DMS153 treated with DMSO at 0.1 percent for 48 hours (cell line): ENCODE measurements at regions not wholly inside any gene's neighbourhood (a gene's known extent, or its start where the extent isn't known, plus 50 kb on each side); places are given as distances from the start of the nearest gene placed in this dataset.

Experiments
- DNase-seq: peaks from one replicate; lab custom pipeline; 2025; ENCODE audit not compliant: unreplicated experiment; lab: John Stamatoyannopoulos, UW

DNA sequence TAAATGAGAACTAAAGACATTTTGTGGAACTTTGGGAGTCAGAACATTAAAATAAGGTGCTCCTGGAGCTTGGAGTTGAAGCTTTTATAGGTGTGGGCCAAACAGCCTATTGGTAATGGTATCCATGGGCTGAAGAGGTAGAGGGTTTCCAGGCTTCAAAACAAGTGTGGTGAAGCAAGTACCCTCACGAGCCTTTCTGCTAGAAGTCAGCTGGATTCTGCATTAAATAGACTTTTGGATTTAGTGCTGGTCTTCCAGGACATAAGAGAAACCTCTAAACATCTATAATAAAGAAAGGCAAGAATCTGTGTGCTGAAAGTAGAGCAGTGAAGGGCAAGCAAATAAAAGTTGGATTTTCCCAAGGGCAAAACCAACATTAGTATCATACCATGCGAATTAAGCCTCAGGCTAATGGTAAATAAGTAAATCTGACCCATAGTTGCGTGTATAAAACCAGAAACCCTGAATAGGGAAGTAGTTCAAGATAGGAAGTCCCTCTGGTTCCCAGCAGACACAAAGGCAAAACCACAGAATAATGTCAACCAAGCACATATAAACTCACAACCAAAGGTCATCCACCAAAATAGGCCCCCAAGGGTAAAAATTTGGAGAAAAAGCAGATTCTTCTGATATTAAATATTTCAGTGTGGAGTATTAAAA is 306.3 kb downstream of the TLE4 start:
- DNase-seq: no peak

DNA sequence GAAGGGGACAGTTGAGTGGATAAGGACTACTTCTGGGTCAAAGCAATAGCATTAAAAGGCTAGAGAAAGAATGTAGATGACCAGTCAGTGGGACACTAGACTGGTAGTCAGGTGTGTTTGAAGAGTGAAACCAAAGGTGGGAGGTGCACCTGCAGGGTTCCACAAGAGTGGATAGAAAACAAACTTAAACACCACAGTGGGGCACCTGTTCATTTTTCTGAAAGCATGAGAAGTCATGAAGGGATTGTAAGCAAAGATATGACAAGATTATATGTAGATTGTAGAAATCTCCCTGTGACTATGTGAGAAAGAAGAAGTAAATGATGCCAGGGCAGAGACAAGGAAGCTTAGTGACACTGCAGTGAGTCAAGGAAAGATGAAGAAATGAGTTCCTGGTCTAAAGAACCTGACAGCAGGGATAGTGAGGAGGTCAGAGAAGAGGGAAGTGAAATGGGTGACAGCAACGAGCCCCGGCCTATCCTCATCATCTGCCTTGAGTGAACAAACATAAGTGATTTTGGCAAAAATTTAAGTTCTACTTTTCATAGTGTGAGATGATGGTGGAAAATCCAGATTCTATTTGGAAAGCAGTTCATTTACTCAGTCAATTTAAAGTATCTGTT is 296.9 kb downstream of the TLE4 start:
- DNase-seq: no peak

DNA sequence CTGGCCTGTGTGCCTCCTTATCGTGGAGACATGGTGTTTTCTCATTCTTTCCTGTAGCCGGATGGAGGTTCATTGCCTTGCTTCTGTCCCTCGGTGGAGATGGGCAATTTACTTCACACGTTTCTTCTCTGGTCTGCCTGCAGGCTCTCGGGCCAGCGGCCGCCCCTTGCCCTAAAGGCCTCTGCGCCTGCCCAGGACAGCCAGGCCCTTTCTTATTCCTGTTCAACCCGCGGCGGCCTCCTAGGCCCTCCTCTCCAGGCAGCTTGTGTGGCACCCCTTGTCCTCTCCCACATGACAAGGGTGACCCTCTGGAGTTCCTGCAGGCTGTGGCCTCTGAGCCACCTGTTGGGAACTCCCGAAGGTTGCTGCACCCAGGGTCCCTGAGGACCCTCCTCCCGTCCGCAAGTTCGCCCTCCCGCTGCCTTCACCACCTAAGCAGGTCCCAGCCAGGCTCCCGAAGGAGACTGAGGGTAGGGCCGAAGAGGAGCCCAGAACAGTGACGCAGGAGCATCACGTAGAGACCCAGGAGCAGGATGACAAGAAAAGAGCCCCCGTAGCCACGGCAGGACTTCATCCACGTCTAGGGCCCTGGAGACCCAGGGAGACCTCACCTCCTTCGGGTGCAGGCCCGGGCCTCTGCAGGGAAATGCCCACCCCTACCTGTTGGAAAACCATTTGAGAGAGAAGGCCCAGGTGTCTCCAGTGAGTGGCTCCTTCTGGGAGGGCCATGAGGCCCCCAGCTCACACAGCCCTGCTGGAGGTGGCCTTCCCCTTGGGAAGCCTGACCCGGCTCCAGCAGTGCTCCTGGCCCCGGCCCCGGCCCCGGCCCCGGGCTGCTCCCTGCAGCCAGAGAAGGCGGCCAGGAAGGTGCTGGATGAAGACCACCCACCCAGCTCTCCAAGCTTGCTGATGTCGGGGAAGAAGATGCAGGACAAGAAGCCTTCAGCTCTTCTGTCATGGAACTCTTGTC is 291.4 kb downstream of the TLE4 start:
- DNase-seq: no peak

DNA sequence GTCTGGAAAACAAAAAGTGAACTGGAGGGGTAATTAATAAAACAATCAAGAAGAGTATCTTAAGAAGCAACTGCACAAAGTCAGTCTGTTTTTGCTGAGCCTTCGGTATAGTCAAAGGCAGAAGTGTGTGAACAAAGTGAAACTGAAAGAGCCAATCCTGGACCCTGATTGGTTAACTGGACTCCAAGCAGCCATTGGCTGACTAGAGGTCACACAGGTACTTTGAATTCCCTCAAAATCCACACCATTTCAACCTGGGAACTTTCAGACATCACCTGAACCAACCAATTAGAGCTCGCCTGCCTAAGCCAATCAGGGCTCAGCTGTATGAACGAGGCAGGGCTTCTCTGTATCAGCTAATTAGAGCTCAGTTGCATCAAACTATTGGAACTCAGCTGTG is 286.7 kb downstream of the TLE4 start:
- DNase-seq: no peak

DNA sequence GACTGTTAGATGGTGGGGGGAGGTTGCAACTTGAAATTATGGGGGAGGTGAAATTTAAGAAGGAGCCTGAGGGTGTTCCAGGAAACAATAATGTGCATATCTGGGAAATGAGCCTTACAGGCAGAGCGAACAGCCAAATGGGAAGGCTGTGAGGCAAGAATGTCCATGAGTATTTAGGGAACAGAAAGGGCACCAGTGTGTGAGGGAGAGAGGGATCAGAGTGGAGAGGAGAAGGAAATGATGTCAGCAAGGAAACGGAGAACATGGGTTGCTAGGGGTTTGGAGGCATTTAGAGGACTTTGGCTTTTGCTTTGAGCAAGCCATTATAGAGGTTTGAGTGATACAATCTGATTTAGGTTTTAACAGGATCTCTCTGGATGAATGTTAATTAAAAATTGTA is 285.4 kb downstream of the TLE4 start:
- DNase-seq: no peak

DNA sequence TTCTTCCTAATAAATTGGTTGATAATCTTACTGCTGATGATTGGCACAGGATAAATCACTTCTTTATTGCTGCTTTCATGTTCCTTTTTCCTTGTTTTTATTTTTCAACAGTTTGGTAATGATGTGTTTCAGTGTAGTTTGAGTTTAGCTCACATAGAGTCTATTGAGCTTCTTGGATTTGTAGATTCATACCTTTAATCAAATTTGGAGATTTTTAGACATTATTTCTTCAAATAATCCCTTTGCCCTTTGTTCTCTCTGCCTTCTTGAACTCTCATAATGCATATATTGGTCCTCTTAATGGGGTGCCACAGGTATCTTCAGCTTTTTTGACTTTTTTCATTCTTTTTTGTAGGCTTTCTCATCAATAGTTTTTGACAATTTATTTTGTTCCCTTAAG is 275.3 kb downstream of the TLE4 start:
- no peak for DNase-seq

DNA sequence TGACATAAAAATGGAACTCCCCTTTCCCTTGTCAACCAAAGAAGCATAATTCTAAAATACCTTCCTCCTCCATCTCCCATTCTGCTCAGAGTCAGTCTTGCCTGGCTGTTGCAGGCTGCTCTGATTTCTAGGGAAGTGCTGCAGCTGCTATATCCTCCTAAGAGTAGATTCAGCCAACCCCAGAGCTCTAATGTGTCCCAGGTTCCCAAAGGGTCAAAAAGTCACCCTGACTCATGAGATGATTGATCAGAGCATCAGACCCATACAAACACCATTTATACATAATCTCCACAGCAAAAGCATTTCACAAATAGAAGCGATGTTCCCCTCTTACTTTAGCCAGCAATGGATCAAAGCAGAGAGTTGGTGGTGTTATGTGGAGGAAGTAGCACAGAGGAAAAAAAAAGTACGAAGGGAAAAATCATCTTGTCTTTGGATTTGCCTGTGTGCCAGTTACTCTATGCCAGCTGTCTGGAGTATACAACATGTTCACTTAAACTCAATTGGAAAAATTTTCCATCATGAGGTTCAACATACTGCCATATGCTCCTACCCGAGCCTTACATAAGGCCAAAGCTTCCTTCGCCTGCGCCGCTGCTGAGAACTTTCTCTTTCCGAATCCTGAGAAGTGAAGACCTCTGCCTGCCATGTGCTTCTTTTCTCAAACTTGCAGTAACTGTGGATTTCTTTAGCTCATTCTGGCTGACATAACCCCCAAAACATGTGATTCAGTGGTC is 258.0 kb downstream of the TLE4 start:
- no peak for DNase-seq

DNA sequence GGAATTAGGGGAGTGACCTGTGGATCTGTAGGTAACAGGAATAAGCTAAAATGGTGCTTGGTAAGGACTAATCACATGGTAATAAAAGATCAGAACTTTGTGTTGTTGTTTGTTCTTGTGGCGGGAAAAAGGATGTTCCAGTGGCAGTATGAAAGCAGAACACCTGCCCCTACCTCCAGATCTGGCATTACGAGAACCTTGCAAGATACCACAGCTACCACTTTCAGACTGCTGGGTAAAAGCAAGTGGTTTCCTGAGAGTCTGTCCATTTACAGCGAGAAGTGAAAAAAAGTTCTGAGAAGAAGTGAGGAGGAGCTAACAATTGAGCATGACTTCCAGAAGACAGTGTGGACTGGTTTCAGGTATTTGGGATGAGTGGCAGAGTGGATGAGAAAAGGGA is 252.5 kb downstream of the TLE4 start:
- DNase-seq: no peak

DNA sequence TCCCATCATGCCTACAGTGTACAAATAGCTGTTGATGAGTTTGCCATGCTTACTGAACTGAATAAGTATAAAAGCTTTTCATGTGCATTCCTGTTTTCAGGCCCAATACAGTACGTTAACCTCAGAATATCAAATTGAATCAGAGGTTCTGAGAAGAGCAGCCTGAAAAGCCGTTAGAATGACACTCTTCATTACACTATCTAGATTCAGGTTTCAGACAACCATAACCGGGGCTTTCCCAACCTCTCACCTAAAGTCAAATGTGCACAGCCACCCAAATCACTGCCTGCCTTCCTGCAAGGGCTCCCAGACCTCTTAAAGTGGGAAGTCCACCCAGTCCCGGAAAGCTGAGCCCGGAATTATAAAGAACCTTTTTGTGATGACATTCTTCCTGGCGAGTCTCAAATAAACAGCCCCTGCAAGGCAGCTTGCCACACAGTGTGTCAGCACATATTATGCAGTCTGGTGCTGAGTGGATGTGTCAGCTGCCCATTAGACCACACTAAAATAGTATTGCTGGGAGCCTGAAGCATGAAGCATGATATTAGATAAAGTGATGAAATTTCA is 245.8 kb downstream of the TLE4 start:
- no peak for DNase-seq

DNA sequence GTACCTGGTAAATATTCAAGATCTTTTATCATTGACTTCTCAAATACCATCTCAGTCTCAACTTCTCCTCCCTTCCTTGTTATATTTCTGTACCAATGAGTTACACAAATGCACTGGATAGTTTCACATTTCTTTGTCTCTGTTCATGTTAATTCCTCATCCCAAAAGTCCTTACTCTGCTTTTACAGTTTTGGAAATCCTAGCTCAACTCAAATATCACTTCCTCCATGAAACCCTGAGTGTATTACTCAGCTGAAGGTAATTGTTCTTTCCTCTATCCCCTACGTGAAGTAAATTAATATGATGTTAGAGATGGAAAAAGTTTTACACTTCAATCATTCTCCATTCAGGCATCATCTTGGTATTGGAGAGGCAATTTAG is 241.5 kb downstream of the TLE4 start:
- no peak for DNase-seq

DNA sequence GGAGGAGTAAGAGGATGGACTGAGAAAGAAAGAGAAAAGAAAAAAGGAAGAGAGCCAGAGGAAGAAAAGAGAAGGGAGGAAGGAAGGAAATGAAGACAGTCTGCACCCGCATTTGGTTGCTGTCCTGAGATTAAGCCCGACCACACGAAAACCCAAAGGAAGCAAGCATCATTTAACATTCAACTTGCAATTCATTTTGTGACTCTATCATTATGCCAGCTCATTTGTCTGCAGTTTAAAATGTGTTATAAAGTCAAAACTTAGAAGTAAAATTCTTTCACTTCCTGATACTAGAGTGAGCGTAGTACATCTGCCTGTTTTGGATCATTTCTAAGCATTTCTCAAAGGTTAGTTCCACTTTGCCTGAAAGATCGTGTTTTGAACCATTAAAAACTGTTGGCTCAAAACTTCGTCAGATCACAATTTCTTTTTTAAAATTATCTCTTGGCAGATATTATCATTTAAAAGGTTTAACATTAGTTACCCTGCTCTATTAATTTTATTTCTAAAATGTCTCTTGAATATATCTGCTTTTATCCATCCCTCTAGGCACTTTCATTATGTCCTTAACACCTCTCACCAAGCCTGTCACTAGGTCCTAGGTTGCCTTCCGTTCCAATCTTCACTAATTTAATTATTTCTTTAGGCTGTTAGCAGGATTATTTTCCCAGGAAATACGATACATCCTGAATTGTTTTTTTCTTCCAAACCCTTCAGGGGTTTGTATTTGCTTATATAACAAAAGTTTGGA is 240.9 kb downstream of the TLE4 start:
- DNase-seq: no peak

DNA sequence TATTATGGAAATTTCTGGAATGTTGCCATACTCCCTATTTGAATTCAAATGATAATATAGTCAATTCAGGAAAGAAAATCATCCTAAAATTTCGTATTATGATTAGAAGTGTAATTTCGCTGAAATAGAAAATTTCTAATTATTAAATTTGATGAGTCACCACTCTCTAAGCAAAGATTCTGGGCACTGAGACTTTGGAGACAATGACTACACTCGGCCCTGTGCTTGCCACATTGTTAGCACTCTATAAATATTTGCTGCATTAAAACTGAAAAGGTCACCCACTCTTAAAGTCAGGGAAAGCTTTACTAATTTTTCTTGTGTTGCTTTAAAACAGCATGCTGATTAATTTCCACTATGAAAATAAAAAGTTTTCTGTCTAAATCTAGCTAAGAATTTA is 240.3 kb downstream of the TLE4 start:
- no peak for DNase-seq

DNA sequence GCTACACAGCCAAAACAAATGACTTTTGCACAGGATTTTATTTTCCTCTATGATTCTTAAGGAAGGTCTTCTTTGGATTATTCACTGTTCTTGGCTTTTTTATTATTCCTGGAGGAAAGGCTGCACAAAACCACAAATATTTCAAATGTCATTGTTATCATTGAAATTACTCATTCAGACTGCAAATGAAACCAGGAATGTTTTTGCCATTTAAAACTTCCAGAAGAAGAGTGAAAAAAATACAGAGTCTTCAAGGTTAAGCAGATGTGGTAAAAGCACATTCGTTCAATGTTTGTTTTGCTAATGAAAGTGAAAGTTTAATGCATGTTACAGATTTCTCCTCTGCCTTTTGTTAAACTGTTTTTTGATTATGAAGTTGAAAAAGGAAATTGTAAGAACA is 238.2 kb downstream of the TLE4 start:
- DNase-seq: no peak

DNA sequence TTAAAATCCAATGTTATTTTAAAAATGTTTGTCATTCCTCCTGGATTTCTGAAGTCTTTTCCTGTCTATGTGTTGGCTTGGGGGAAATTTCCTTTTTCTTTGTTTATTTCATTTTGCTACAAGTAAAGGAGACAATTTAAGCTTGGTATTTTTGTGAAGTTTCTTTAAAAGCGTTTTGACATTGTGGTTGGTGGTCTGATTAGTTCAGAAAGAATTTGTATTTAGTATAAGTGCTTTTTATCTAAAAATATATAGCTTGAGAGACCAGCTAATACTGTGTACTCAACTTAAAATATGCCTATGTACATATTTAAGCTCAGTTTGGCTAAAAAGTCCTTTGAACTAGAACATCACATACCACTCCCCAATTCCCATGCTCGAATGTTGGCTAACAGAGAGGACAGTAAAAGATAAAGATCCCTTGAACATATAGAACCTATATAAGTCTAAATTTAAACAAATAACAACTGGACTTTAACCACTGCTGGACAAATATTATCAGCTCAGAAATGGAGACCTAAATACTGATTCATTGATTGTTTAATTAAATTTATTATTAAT is 237.6 kb downstream of the TLE4 start:
- DNase-seq: no peak

DNA sequence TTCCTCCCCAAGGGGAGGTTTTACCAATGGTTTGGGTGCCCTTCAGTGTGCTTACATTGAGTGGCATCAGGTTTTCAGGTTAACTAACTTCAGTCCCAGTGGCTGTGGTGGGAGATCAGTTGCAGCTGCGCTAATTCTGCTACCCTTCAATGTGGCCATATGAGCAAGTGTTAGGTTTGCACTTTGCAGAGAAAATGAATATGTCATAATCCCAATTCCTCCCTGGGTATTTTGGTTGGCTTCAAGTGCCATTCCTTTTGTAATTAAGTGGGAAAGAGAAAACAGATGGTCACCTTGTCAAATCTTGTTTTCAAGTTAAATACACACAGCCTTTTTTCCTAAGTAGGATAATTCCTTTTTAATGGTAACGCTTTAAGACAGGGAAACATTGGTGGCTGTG is 236.2 kb downstream of the TLE4 start:
- no peak for DNase-seq

DNA sequence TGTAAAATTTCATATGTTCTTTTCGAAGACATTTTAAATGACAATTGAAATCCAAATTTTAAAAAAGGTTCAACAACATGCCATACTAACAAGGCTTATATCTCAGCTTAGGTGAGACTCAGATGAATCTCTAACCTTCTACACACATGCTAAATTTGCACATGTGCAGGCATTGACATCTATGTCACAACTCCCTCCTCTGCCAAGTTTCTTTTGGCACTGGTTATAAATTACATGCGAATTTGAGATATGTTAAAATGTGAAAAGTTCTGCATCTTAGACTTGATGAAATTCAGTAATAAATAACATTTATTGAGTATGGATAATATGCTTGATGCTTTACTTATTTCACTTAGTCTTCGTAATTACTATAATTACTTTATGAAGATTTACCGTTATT is 234.3 kb downstream of the TLE4 start:
- DNase-seq: no peak

DNA sequence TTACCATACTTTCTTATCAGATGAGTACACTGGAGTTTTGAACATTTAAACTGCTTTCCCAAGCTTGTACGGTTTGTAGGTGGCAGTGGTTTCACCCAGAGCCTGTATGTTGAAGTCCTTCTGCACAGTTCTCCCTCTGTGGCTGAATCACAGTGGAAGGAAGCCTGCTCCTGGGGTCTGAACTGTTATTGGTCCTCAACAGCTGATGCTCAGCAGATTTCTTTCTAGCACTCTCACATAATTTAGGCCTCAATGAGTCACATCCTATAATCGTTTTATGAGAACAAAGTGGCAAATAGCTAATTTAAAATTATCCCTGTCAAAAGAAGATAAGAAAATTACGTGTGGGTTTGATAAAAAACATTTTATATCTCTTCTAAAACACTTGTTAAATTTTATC is 229.7 kb downstream of the TLE4 start:
- no peak for DNase-seq

DNA sequence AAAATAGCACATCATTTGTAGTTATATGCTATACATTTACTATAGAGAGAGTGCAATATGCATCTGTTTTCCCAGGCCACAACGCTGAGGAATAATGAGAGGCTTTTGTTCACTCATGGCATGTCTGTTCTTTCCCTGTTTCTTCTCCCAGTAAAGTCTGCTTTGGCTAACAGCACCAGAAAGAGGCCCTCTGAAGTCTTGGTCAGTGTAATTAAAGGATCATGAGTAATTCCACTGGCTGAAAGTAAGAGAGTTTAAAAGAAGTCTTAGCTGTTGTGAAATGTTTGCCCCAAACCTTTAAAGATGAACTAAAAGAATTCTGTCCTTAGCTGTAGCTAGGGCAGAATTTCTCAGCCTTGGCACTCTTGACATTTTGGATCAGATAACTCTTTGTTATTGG is 228.8 kb downstream of the TLE4 start:
- no peak for DNase-seq

DNA sequence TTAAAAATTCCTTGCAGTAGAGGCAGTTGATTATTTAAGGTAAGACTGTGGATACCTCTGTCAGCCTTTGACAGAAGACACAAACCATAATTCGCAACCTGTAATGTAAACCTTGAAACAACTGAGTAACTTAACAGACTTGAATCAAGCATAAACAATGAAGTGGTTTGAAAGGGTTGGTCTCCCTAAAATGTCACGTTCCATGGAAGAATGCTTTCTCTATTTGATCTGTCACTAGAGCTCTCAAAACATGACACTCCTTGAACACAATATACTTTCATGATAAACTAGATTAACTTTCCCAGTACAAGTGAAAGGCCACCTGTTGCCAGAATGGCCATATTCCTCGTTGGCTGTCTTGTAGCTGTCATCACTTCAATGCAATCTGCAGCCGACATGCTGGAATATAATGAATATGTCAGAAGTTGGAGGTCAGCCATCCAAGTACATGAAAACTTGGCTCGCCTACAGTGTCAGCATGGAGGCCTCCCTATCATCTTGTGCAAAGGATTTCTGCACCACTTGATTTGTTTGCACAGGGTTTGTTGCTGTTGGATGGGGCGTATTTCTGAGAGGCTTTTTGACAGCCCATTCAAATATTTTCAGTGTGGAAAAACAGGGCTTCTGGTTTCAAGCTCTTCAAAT is 228.0 kb downstream of the TLE4 start:
- DNase-seq: peak; percentile 14

DNA sequence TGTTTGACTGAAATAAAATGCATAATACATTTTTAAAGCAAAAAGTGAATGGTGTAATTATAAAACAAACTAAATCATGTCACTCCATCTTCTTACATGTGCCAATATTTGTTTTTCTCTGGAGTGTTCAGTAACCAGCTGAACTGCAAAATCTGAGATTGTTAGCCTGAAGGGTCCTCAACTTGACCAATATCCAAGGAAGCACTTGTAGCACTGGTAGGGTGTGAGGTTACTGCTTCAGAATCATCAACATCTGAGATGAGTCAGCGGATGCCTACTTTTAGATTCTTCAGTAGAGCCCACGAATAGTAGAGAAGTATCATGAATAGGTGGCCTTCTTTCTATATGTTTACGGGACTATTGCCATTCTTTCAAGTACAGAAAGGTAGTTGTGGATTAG is 226.7 kb downstream of the TLE4 start:
- no peak for DNase-seq
